GM23338 (cell line): ENCODE measurements at regions not wholly inside any gene's neighbourhood (a gene's known extent, or its start where the extent isn't known, plus 50 kb on each side); places are given as distances from the start of the nearest gene placed in this dataset.

Experiments used
- ATAC-seq: fragments of 200-7000 bp; cut with Tn5 transposase; 3 replicates; pipeline ENCODE4 v1.9.1; 2020
- DNase-seq: peaks from one replicate; pipeline ENCODE4 v3.0.0-alpha.2; 2015; ENCODE audit warnings: low spot score
- H2AFZ ChIP-seq: fragments of 200-600 bp; sonication (generic); 2 replicates; pipeline ENCODE4 v1.8.0; 2016; ENCODE audit warnings: antibody characterized with exemption, mild to moderate bottlenecking, moderate library complexity
- H3F3A ChIP-seq: fragments of 200-600 bp; sonication (generic); replicated peaks from 2 replicates; pipeline ENCODE4 v1.8.0; 2017; ENCODE audit warnings: antibody characterized with exemption, mixed run types, low read depth
- H3K27ac ChIP-seq: fragments of 200-600 bp; sonication (generic); 2 replicates; pipeline ENCODE4 v1.6.1; 2016; ENCODE audit warnings: low read depth
- H3K27me3 ChIP-seq: fragments of 200-600 bp; sonication (generic); 2 replicates; pipeline ENCODE4 v1.8.0; 2016; ENCODE audit warnings: mild to moderate bottlenecking, mixed run types, moderate library complexity; ENCODE audit not compliant: insufficient read depth
- H3K36me3 ChIP-seq: fragments of 200-600 bp; sonication (generic); 2 replicates; pipeline ENCODE4 v1.8.0; 2016; ENCODE audit warnings: mild to moderate bottlenecking; ENCODE audit not compliant: insufficient read depth
- H3K4me1 ChIP-seq: fragments of 200-600 bp; sonication (generic); 2 replicates; pipeline ENCODE4 v1.8.0; 2016; ENCODE audit warnings: mild to moderate bottlenecking, moderate library complexity; ENCODE audit not compliant: insufficient read depth
- H3K4me2 ChIP-seq: fragments of 200-600 bp; sonication (generic); 2 replicates; pipeline ENCODE4 v1.7.1; 2017; ENCODE audit warnings: mixed run types
- H3K4me3 ChIP-seq: fragments of 200-600 bp; sonication (generic); 2 replicates; pipeline ENCODE4 v1.6.1; 2016; ENCODE audit warnings: mixed run types
- H3K79me2 ChIP-seq: fragments of 200-600 bp; sonication (generic); replicated peaks from 2 replicates; pipeline ENCODE4 v1.8.0; 2017; ENCODE audit warnings: mild to moderate bottlenecking; ENCODE audit not compliant: insufficient read depth
- H3K9me2 ChIP-seq: fragments of 200-600 bp; sonication (generic); 2 replicates; pipeline ENCODE4 v1.8.0; 2017; ENCODE audit not compliant: insufficient read depth
- H4K20me1 ChIP-seq: fragments of 200-600 bp; sonication (generic); replicated peaks from 2 replicates; pipeline ENCODE4 v1.8.0; 2017; ENCODE audit warnings: mild to moderate bottlenecking; ENCODE audit not compliant: insufficient read depth
- H3K27ac Mint-ChIP-seq: 2 replicates; pipeline ENCODE4 v1.8.0; 2020; ENCODE audit warnings: inconsistent platforms, mild to moderate bottlenecking, moderate library complexity, mixed read lengths
- H3K27me3 Mint-ChIP-seq: 3 replicates; pipeline ENCODE4 v1.8.0; 2022; ENCODE audit warnings: low read depth, mild to moderate bottlenecking, moderate library complexity, mixed read lengths, inconsistent platforms; ENCODE audit not compliant: insufficient read depth, poor library complexity
- H3K36me3 Mint-ChIP-seq: 3 replicates; pipeline ENCODE4 v1.8.0; 2021; ENCODE audit warnings: low read depth, mild to moderate bottlenecking, inconsistent platforms, moderate library complexity, mixed read lengths
- H3K4me1 Mint-ChIP-seq: 3 replicates; pipeline ENCODE4 v1.8.0; 2020; ENCODE audit warnings: mild to moderate bottlenecking, inconsistent platforms, mixed read lengths
- H3K4me3 Mint-ChIP-seq: 3 replicates; pipeline ENCODE4 v1.8.0; 2021; ENCODE audit warnings: moderate library complexity, mild to moderate bottlenecking, inconsistent platforms, mixed read lengths
- H3K9me3 Mint-ChIP-seq: 3 replicates; pipeline ENCODE4 v1.8.0; 2020; ENCODE audit warnings: moderate library complexity, mild to moderate bottlenecking, inconsistent platforms, mixed read lengths
- CREB1 ChIP-seq: fragments of 250-450 bp; sonication (Bioruptor Pico); IDR thresholded peaks from 2 replicates; pipeline ENCODE4 v1.5.0; 2020; ENCODE audit warnings: low read depth, mild to moderate bottlenecking, moderate library complexity
- CTCF ChIP-seq, 2 experiments: fragments of 200-600 bp in 1 of 2; sonication (generic) in 1 of 2; conservative IDR thresholded peaks; 2 replicates each; pipeline versions ENCODE4 v1.5.1 to v1.6.1; 2016 to 2017; ENCODE audit warnings: antibody characterized with exemption in 2 of 2, low read depth in 2 of 2, mild to moderate bottlenecking in 2 of 2, moderate library complexity in 1 of 2
- ETS1 ChIP-seq: IDR thresholded peaks from 2 replicates; pipeline ENCODE4 v1.6.1; 2016; ENCODE audit warnings: antibody characterized with exemption
- EZH2 ChIP-seq: fragments of 200-600 bp; sonication (generic); IDR thresholded peaks from one replicate; pipeline ENCODE4 v1.8.0; 2017; ENCODE audit warnings: antibody characterized with exemption, mild to moderate bottlenecking, low read depth; ENCODE audit not compliant: unreplicated experiment
- EZH2phosphoT487 ChIP-seq: fragments of 200-600 bp; sonication (generic); IDR thresholded peaks from one replicate; pipeline ENCODE4 v1.8.1; 2018; ENCODE audit warnings: antibody characterized with exemption; ENCODE audit not compliant: unreplicated experiment
- JUNB ChIP-seq: IDR thresholded peaks from one replicate; pipeline ENCODE4 v1.6.1; 2016; ENCODE audit warnings: antibody characterized with exemption; ENCODE audit not compliant: unreplicated experiment
- NANOG ChIP-seq: IDR thresholded peaks from 2 replicates; pipeline ENCODE4 v1.6.1; 2016; ENCODE audit warnings: antibody characterized with exemption, borderline replicate concordance
- POLR2AphosphoS5 ChIP-seq: IDR thresholded peaks from 2 replicates; pipeline ENCODE4 v1.6.1; 2016; ENCODE audit warnings: antibody characterized with exemption, low read depth
- REST ChIP-seq: IDR thresholded peaks from one replicate; pipeline ENCODE4 v1.6.1; 2018; ENCODE audit warnings: antibody characterized with exemption; ENCODE audit not compliant: unreplicated experiment
- STAT1 ChIP-seq: IDR thresholded peaks from one replicate; pipeline ENCODE4 v1.6.1; 2016; ENCODE audit warnings: antibody characterized with exemption; ENCODE audit not compliant: unreplicated experiment
- ZNF114 ChIP-seq: fragments of 250-450 bp; sonication (Bioruptor Pico); IDR thresholded peaks from 2 replicates; pipeline ENCODE4 v1.5.0; 2020; ENCODE audit warnings: mild to moderate bottlenecking, moderate library complexity
- ZNF331 ChIP-seq: fragments of 250-450 bp; sonication (Bioruptor Pico); IDR thresholded peaks from 2 replicates; pipeline ENCODE4 v1.5.0; 2020; ENCODE audit warnings: low read depth, mild to moderate bottlenecking, moderate library complexity
- ZNF462 ChIP-seq: fragments of 250-450 bp; sonication (Bioruptor Pico); IDR thresholded peaks from 2 replicates; pipeline ENCODE4 v1.5.0; 2020; ENCODE audit warnings: mild to moderate bottlenecking, moderate library complexity

- TF ChIP-seq ZNF462 (CRISPR knock-in tag): no peak
Measured at GRCh38 chr1:57860931-57861565, 437.2 kb upstream of the DAB1 start (continued).

- no peak for ATAC-seq
- Histone ChIP-seq H3K9me2 (no peaks in the 10 kb centered on the region), H3F3A (no peaks in the 10 kb centered on the region; the same call in 1 of the 2 replicates), H3K4me3 (no peak overlapping the region), H3K36me3 (no peaks in the 10 kb centered on the region), H2AFZ (no peak overlapping the region), H4K20me1 (no peaks in the 10 kb centered on the region), H3K4me1 (peaks cover 12% of the 10 kb centered on the region), H3K4me2 (no peak overlapping the region), H3K27me3 (no peaks in the 10 kb centered on the region), H3K79me2 (no peaks in the 10 kb centered on the region), H3K27ac (no peak overlapping the region)
- Mint-ChIP-seq H3K27ac (no peak overlapping the region), H3K27me3 (peaks cover 5% of the 10 kb centered on the region), H3K9me3 (no peaks in the 10 kb centered on the region), H3K4me1 (peaks cover 17% of the 10 kb centered on the region), H3K4me3 (no peak overlapping the region), H3K36me3 (no peaks in the 10 kb centered on the region; the same call in 2 of the 3 replicates)
- peak; percentile 12 for DNase-seq
- TF ChIP-seq REST (no peak), EZH2phosphoT487 (no peak), STAT1 (no peak), NANOG (no peak), ZNF331 (CRISPR knock-in tag) (no peak), EZH2 (no peak), CTCF (conservative IDR thresholded peaks at IDR 0.05; ENCODE audit: low read depth in 2 of 2) (no peak), POLR2AphosphoS5 (no peak), CREB1 (CRISPR knock-in tag) (no peak), JUNB (no peak), ZNF114 (no peak), ETS1 (no peak)
Measured at GRCh38 chr1:57860325-57860724, 436.5 kb upstream of the DAB1 start.
